A673 (cell line): ENCODE measurements at regions not wholly inside any gene's neighbourhood (a gene's known extent, or its start where the extent isn't known, plus 50 kb on each side); places are given as distances from the start of the nearest gene placed in this dataset.

Source experiments
- BruUV-seq: library from RNA; stranded (reverse); fragments of 400-500 nt; replicated peaks from 2 replicates; lab custom pipeline; 2021; lab: Mats Ljungman, UMichigan
- CTCF ChIA-PET: fragments of 300-600 bp; sonication (Branson Sonifier 250); formaldehyde crosslinking; loops from one replicate; lab custom pipeline; 2022; ENCODE audit warnings: antibody characterized with exemption; lab: Charles Lee
- POLR2A ChIA-PET: fragments of 300-600 bp; sonication (Branson Sonifier 250); formaldehyde crosslinking; loops from one replicate; lab custom pipeline; 2022; ENCODE audit warnings: antibody characterized with exemption; ENCODE audit not compliant: low non-redundant PET; lab: Charles Lee
- DNase-seq: peaks from one replicate; pipeline ENCODE4 v3.0.0-alpha.2; 2015; ENCODE audit warnings: low spot score
- H3K27ac ChIP-seq: fragments of 200-600 bp; sonication (generic); 2 replicates; pipeline ENCODE4 v1.5.1; 2016; ENCODE audit warnings: mixed run types, low read depth, mild to moderate bottlenecking, mixed read lengths, antibody characterized with exemption, low read length; ENCODE audit not compliant: poor library complexity, severe bottlenecking
- H3K27me3 ChIP-seq: fragments of 200-600 bp; sonication (generic); replicated peaks from 2 replicates; pipeline ENCODE4 v1.6.1; 2017; ENCODE audit warnings: mixed run types, low read depth, mild to moderate bottlenecking, mixed read lengths, antibody characterized with exemption, low read length; ENCODE audit not compliant: insufficient read depth, poor library complexity
- H3K36me3 ChIP-seq: fragments of 200-600 bp; sonication (generic); 2 replicates; pipeline ENCODE4 v1.6.1; 2016; ENCODE audit warnings: mixed run types, mild to moderate bottlenecking, mixed read lengths, antibody characterized with exemption, low read length; ENCODE audit not compliant: insufficient read depth, poor library complexity, severe bottlenecking
- H3K4me1 ChIP-seq: fragments of 200-600 bp; sonication (generic); 2 replicates; pipeline ENCODE4 v1.6.1; 2017; ENCODE audit warnings: mixed run types, mild to moderate bottlenecking, mixed read lengths, antibody characterized with exemption, low read length; ENCODE audit not compliant: insufficient read depth, poor library complexity, severe bottlenecking
- H3K4me3 ChIP-seq: fragments of 200-600 bp; sonication (generic); 2 replicates; pipeline ENCODE4 v1.5.1; 2016; ENCODE audit warnings: low read depth, mixed run types, mild to moderate bottlenecking, mixed read lengths, low read length; ENCODE audit not compliant: poor library complexity, severe bottlenecking
- H3K9me3 ChIP-seq: fragments of 200-600 bp; sonication (generic); 2 replicates; pipeline ENCODE4 v1.6.1; 2016; ENCODE audit warnings: mixed run types, low read depth, mild to moderate bottlenecking, mixed read lengths, antibody characterized with exemption, low read length; ENCODE audit not compliant: poor library complexity, severe bottlenecking
- CTCF ChIP-seq: fragments of 300-800, 200-600 bp; sonication (generic); conservative IDR thresholded peaks from 2 replicates; pipeline ENCODE4 v1.5.1; 2017; ENCODE audit warnings: low read depth, mild to moderate bottlenecking, antibody characterized with exemption, low read length, moderate library complexity, mixed read lengths
- EZH2 ChIP-seq: fragments of 200-600 bp; sonication (generic); IDR thresholded peaks from 2 replicates; pipeline ENCODE4 v1.6.1; 2017; ENCODE audit warnings: borderline replicate concordance, low read depth, mild to moderate bottlenecking, mixed read lengths, antibody characterized with exemption, low read length; ENCODE audit not compliant: poor library complexity, severe bottlenecking
- intact Hi-C: fragments of 100-400 bp; cut with micrococcal nuclease; formaldehyde crosslinking; loops from one replicate; pipeline ENCODE4 v1.10.0; 2022; ENCODE audit not compliant: unreplicated experiment

GRCh38 chr9:19517202-19517942 lies 108.6 kb downstream of the ACER2 start:
- peak; percentile 1 for DNase-seq
- Histone ChIP-seq H3K4me1 (no peaks in the 10 kb centered on the region), H3K4me3 (no peak overlapping the region), H3K9me3 (no peaks in the 10 kb centered on the region), H3K36me3 (no peaks in the 10 kb centered on the region), H3K27me3 (no peaks in the 10 kb centered on the region), H3K27ac (no peak overlapping the region)
- BruUV-seq = no TSS peak
- TF ChIP-seq EZH2 (no peak), CTCF (peak; percentile 30; the same call in 1 of the 2 replicates)
- ChIA-PET CTCF (interaction anchor here (0.7 kb wide), 2 partner anchors 86 to 1330 kb away, joined by 6 to 7 read pairs; no protein-coding TSS in a partner anchor), POLR2A (no interaction called here)
- intact Hi-C loops = no loop called here

- POLR2A ChIA-PET = no interaction called here
- BruUV-seq = no TSS peak
- no peak overlapping the region for H3K4me3 ChIP-seq
- DNase-seq = no peak
- H3K27ac ChIP-seq = no peak overlapping the region
- no peaks in the 10 kb centered on the region for H3K36me3 ChIP-seq
- no peaks in the 10 kb centered on the region for H3K4me1 ChIP-seq
- intact Hi-C loops = no loop called here
- no peaks in the 10 kb centered on the region for H3K9me3 ChIP-seq
- no peaks in the 10 kb centered on the region for H3K27me3 ChIP-seq
- CTCF ChIA-PET = no interaction called here
- TF ChIP-seq EZH2 (no peak), CTCF (no peak)
Measured at GRCh38 chr9:19516348-19516747, 107.5 kb downstream of the ACER2 start.

- H3K4me3 ChIP-seq = no peak overlapping the region
- POLR2A ChIA-PET = no interaction called here
- no peaks in the 10 kb centered on the region for H3K27me3 ChIP-seq
- intact Hi-C loops = no loop called here
- no peaks in the 10 kb centered on the region for H3K36me3 ChIP-seq
- H3K27ac ChIP-seq = no peak overlapping the region
- peak; percentile 18 for DNase-seq
- no peak for TF ChIP-seq CTCF
- no peak for TF ChIP-seq EZH2
- BruUV-seq = no TSS peak
- CTCF ChIA-PET = no interaction called here
- H3K4me1 ChIP-seq = no peaks in the 10 kb centered on the region
- H3K9me3 ChIP-seq = no peaks in the 10 kb centered on the region
Measured at GRCh38 chr9:19513671-19514275, 105.0 kb downstream of the ACER2 start.
